Body of pancreas (tissue), 4 donors: ENCODE measurements at regions not wholly inside any gene's neighbourhood (a gene's known extent, or its start where the extent isn't known, plus 50 kb on each side); places are given as distances from the start of the nearest gene placed in this dataset.

Experiments used
- ATAC-seq: fragments of 150-250 bp; one replicate; pipeline ENCODE4 v1.9.1; 2016
- DNase-seq, 4 donors: peaks; one replicate each; pipeline ENCODE4 v3.0.0-alpha.2; 2019
- H3K27ac ChIP-seq, 4 donors: fragments of 200-600 bp; sonication (generic); 1 replicate in 3 of 4; 2 replicates in 1 of 4; pipeline versions ENCODE4 v1.5.1 to v1.6.1; 2016 to 2019; ENCODE audit warnings: mild to moderate bottlenecking in 1 of 4, mixed read lengths in 1 of 4, moderate library complexity in 1 of 4
- H3K27me3 ChIP-seq, 2 donors: fragments of 200-600 bp; sonication (generic); one replicate each; pipeline ENCODE4 v1.6.0; 2016; ENCODE audit warnings: mild to moderate bottlenecking in 1 of 2
- H3K36me3 ChIP-seq, 2 donors: fragments of 200-600 bp; sonication (generic); replicated peaks in 1 of 2; 2 replicates each; pipeline ENCODE4 v1.5.1; 2016; ENCODE audit warnings: low read depth in 2 of 2; ENCODE audit not compliant: insufficient read depth in 1 of 2
- H3K4me1 ChIP-seq: fragments of 200-600 bp; sonication (generic); one replicate; pipeline ENCODE4 v1.6.0; 2016
- H3K4me3 ChIP-seq, 2 donors: fragments of 200-600 bp; sonication (generic); 1 replicate in 1 of 2; 2 replicates in 1 of 2; pipeline ENCODE4 v1.5.1; 2016 to 2019
- H3K9me3 ChIP-seq, 3 donors: fragments of 200-600 bp; sonication (generic); 1 replicate in 2 of 3; 2 replicates in 1 of 3; pipeline ENCODE4 v1.5.1; 2016
- CTCF ChIP-seq, 7 experiments: fragments of 450-650 bp in 4 of 7; fragments of 200-600 bp in 3 of 7; sonication (generic) in 3 of 7; IDR thresholded peaks; one replicate each; pipeline ENCODE4 v1.5.1; 2016 to 2019; ENCODE audit warnings: antibody characterized with exemption in 7 of 7
- POLR2A ChIP-seq, 3 donors: fragments of 450-650 bp; IDR thresholded peaks; one replicate each; pipeline ENCODE4 v1.6.1; 2016; ENCODE audit warnings: antibody characterized with exemption in 3 of 3, mild to moderate bottlenecking in 2 of 3
- WGBS, 2 donors: methylation state at CpG; one replicate each; pipeline ENCODE4 v1.1.5; 2017; 5-methylcytosine and 5-hydroxymethylcytosine counted together
- intact Hi-C: fragments of 100-400 bp; cut with DNase I; formaldehyde crosslinking; loops from one replicate; pipeline ENCODE4 v1.15.1; 2023

- no peaks in the 10 kb centered on the region for H3K27me3 ChIP-seq
- no peak overlapping the region for H3K4me3 ChIP-seq
- no peaks in the 10 kb centered on the region for H3K4me1 ChIP-seq
- ATAC-seq (no peak), DNase-seq (no peak)
- 76 to 80% methylated on average over 4 of the region's 4 CpGs for WGBS, 2 donors
- no peak overlapping the region for H3K27ac ChIP-seq
- H3K36me3 ChIP-seq: no peaks in the 10 kb centered on the region
- intact Hi-C loops: no loop called here
- H3K9me3 ChIP-seq: no peaks in the 10 kb centered on the region
- TF ChIP-seq POLR2A (IDR thresholded peaks at IDR 0.05): no peak
- TF ChIP-seq CTCF (IDR thresholded peaks at IDR 0.05): no peak
Measured at GRCh38 chr6:122283884-122284283, 115.6 kb upstream of the HSF2 start.

GRCh38 chr6:122284848-122285247, 114.6 kb upstream of the HSF2 start:
- H3K27me3 ChIP-seq: no peaks in the 10 kb centered on the region
- TF ChIP-seq CTCF (IDR thresholded peaks at IDR 0.05): no peak
- no peak overlapping the region for H3K27ac ChIP-seq
- 75 to 88% methylated on average over 1 of the region's 1 CpG for WGBS, 2 donors
- no peak overlapping the region for H3K4me3 ChIP-seq
- no peak for ATAC-seq
- H3K9me3 ChIP-seq: no peaks in the 10 kb centered on the region
- intact Hi-C loops: no loop called here
- no peak for DNase-seq
- H3K36me3 ChIP-seq: no peaks in the 10 kb centered on the region
- H3K4me1 ChIP-seq: no peaks in the 10 kb centered on the region

- Histone ChIP-seq H3K36me3 (no peaks in the 10 kb centered on the region), H3K27ac (no peak overlapping the region), H3K27me3 (no peaks in the 10 kb centered on the region), H3K4me1 (no peaks in the 10 kb centered on the region), H3K4me3 (no peak overlapping the region), H3K9me3 (no peaks in the 10 kb centered on the region)
- intact Hi-C loops: no loop called here
- no peak for TF ChIP-seq CTCF (IDR thresholded peaks at IDR 0.05)
- TF ChIP-seq POLR2A (IDR thresholded peaks at IDR 0.05): no peak
- no peak for ATAC-seq
- no peak for DNase-seq
- WGBS, 2 donors: 56 to 58% methylated on average over 4 of the region's 4 CpGs
Measured at GRCh38 chr6:122285292-122285913, 114.0 kb upstream of the HSF2 start.

- no peak for ATAC-seq
- TF ChIP-seq CTCF (IDR thresholded peaks at IDR 0.05) (no peak), POLR2A (IDR thresholded peaks at IDR 0.05) (no peak)
Measured at GRCh38 chr6:122286512-122286911, 112.9 kb upstream of the HSF2 start.

GRCh38 chr6:122289762-122290539, 109.5 kb upstream of the HSF2 start:
- intact Hi-C loops: no loop called here
- no peak overlapping the region for H3K27ac ChIP-seq
- no peak overlapping the region for H3K4me3 ChIP-seq
- DNase-seq: no peak
- no peaks in the 10 kb centered on the region for H3K4me1 ChIP-seq
- no peak for TF ChIP-seq POLR2A (IDR thresholded peaks at IDR 0.05)
- no peak for TF ChIP-seq CTCF (IDR thresholded peaks at IDR 0.05)
- 70 to 77% methylated on average over 4 of the region's 4 CpGs for WGBS, 2 donors
- no peak for ATAC-seq
- no peaks in the 10 kb centered on the region for H3K36me3 ChIP-seq
- no peaks in the 10 kb centered on the region for H3K27me3 ChIP-seq
- no peaks in the 10 kb centered on the region for H3K9me3 ChIP-seq

More at GRCh38 chr6:122286512-122286911, 112.9 kb upstream of the HSF2 start:
- DNase-seq: no peak
- intact Hi-C loops: no loop called here
- Histone ChIP-seq H3K9me3 (no peaks in the 10 kb centered on the region), H3K27me3 (no peaks in the 10 kb centered on the region), H3K36me3 (no peaks in the 10 kb centered on the region), H3K27ac (no peak overlapping the region), H3K4me1 (no peaks in the 10 kb centered on the region), H3K4me3 (no peak overlapping the region)
